ENCODE measurements at regions not wholly inside any gene's neighbourhood (a gene's known extent, or its start where the extent isn't known, plus 50 kb on each side); places are given as distances from the start of the nearest gene placed in this dataset.

- TF ChIP-seq CTCF (conservative IDR thresholded peaks at IDR 0.05; ENCODE audit: low read depth in 2 of 2) (no peak), EZH2 (IDR thresholded peaks at IDR 0.05; ENCODE audit: low read depth, unreplicated experiment) (no peak), POLR2AphosphoS5 (IDR thresholded peaks at IDR 0.05; ENCODE audit: low read depth) (no peak), JUNB (IDR thresholded peaks at IDR 0.05; ENCODE audit: unreplicated experiment) (no peak), EZH2phosphoT487 (IDR thresholded peaks at IDR 0.05; ENCODE audit: unreplicated experiment) (no peak), CREB1 (CRISPR knock-in tag; IDR thresholded peaks at IDR 0.05; ENCODE audit: low read depth) (no peak), NANOG (IDR thresholded peaks at IDR 0.05; ENCODE audit: borderline replicate concordance) (no peak), REST (IDR thresholded peaks at IDR 0.05; ENCODE audit: unreplicated experiment) (no peak), STAT1 (IDR thresholded peaks at IDR 0.05; ENCODE audit: unreplicated experiment) (no peak), ZNF114 (CRISPR knock-in tag; IDR thresholded peaks at IDR 0.05) (no peak)
Observed at GRCh38 chr4:14653338-14653737, 348.9 kb upstream of the CPEB2 start.

Measured in GM23338 (cell line).